Right atrium auricular region (tissue), 2 donors: ENCODE measurements at regions not wholly inside any gene's neighbourhood (a gene's known extent, or its start where the extent isn't known, plus 50 kb on each side); places are given as distances from the start of the nearest gene placed in this dataset.
"Not testable (repeated sequence)": the region's sequence is repeated elsewhere in the genome, so short reads cannot be mapped to it uniquely, and the experiment has no call there.

Experiments used
- DNase-seq: peaks from one replicate; pipeline ENCODE4 v3.0.0-alpha.2; 2019; ENCODE audit warnings: low spot score
- H3K27ac ChIP-seq, 2 donors: fragments of 200-600 bp; sonication (generic); 1 replicate in 1 of 2; 2 replicates in 1 of 2; pipeline ENCODE4 v1.5.1; 2016 to 2019
- H3K27me3 ChIP-seq, 2 donors: fragments of 200-600 bp; sonication (generic); one replicate each; pipeline versions ENCODE4 v1.5.1 to v1.6.0; 2017 to 2019
- H3K36me3 ChIP-seq: fragments of 200-600 bp; sonication (generic); one replicate; pipeline ENCODE4 v1.5.1; 2016
- H3K4me1 ChIP-seq, 2 donors: fragments of 200-600 bp; sonication (generic); one replicate each; pipeline versions ENCODE4 v1.5.1 to v1.6.0; 2017 to 2019
- H3K4me3 ChIP-seq, 2 donors: fragments of 200-600 bp; sonication (generic); 1 replicate in 1 of 2; 2 replicates in 1 of 2; pipeline ENCODE4 v1.5.1; 2017 to 2019; ENCODE audit warnings: mild to moderate bottlenecking in 1 of 2, moderate library complexity in 1 of 2
- H3K9me3 ChIP-seq, 2 donors: fragments of 200-600 bp; sonication (generic); one replicate each; pipeline ENCODE4 v1.5.1; 2019
- CTCF ChIP-seq, 2 donors: fragments of 200-600 bp; sonication (generic); IDR thresholded peaks; one replicate each; pipeline ENCODE4 v1.5.1; 2019; ENCODE audit warnings: antibody characterized with exemption in 2 of 2

- H3K27me3 ChIP-seq = no peaks in the 10 kb centered on the region
- H3K36me3 ChIP-seq = no peaks in the 10 kb centered on the region
- DNase-seq = no peak
- no peak for TF ChIP-seq CTCF (IDR thresholded peaks at IDR 0.05)
- H3K4me1 ChIP-seq = peaks cover 0 to 13% of the 10 kb centered on the region in 2 donors
- H3K9me3 ChIP-seq = no peaks in the 10 kb centered on the region
- H3K27ac ChIP-seq = no peak overlapping the region
- H3K4me3 ChIP-seq = no peak overlapping the region
Observed at GRCh38 chr3:81841540-81841939, 80.1 kb upstream of the GBE1 start.

GRCh38 chr3:81839504-81840094 is 78.2 kb upstream of the GBE1 start:
- no peaks in the 10 kb centered on the region for H3K36me3 ChIP-seq
- no peak overlapping the region for H3K4me3 ChIP-seq
- H3K27ac ChIP-seq = peak overlapping the region; percentile 20 to 53
- peaks cover 0 to 13% of the 10 kb centered on the region in 2 donors for H3K4me1 ChIP-seq
- TF ChIP-seq CTCF (IDR thresholded peaks at IDR 0.05) = no peak
- no peaks in the 10 kb centered on the region for H3K9me3 ChIP-seq
- DNase-seq = no peak
- no peaks in the 10 kb centered on the region for H3K27me3 ChIP-seq

- Histone ChIP-seq H3K36me3 (no peaks in the 10 kb centered on the region), H3K4me1 (peaks cover 0 to 13% of the 10 kb centered on the region in 2 donors), H3K27me3 (no peaks in the 10 kb centered on the region), H3K9me3 (no peaks in the 10 kb centered on the region), H3K27ac (no peak overlapping the region), H3K4me3 (no peak overlapping the region)
- TF ChIP-seq CTCF (IDR thresholded peaks at IDR 0.05) = no peak
- no peak for DNase-seq
Observed at GRCh38 chr3:81838457-81838856, 77.0 kb upstream of the GBE1 start.

GRCh38 chr3:81837071-81837593 is 75.7 kb upstream of the GBE1 start:
- Histone ChIP-seq H3K27ac (no peak overlapping the region), H3K4me1 (peaks cover 0 to 13% of the 10 kb centered on the region in 2 donors), H3K27me3 (no peaks in the 10 kb centered on the region), H3K36me3 (no peaks in the 10 kb centered on the region), H3K9me3 (no peaks in the 10 kb centered on the region), H3K4me3 (no peak overlapping the region)
- no peak for TF ChIP-seq CTCF (IDR thresholded peaks at IDR 0.05)
- DNase-seq = no peak

- Histone ChIP-seq H3K27me3 (no peaks in the 10 kb centered on the region), H3K27ac (no peak overlapping the region), H3K4me1 (no peaks in the 10 kb centered on the region), H3K36me3 (no peaks in the 10 kb centered on the region), H3K4me3 (no peak overlapping the region), H3K9me3 (no peaks in the 10 kb centered on the region)
- TF ChIP-seq CTCF (IDR thresholded peaks at IDR 0.05) = no peak
- DNase-seq = no peak
Observed at GRCh38 chr3:81829937-81830336, 68.5 kb upstream of the GBE1 start.

GRCh38 chr3:81829272-81829671 is 67.8 kb upstream of the GBE1 start:
- not testable (repeated sequence) for DNase-seq, H3K4me3 ChIP-seq

More at GRCh38 chr3:81829272-81829671, 67.8 kb upstream of the GBE1 start:
- not testable (repeated sequence) for H3K27me3 ChIP-seq, H3K36me3 ChIP-seq, H3K27ac ChIP-seq, H3K4me1 ChIP-seq, H3K9me3 ChIP-seq
